Cardiac muscle cell (in vitro differentiated cells and primary cell): ENCODE measurements at regions not wholly inside any gene's neighbourhood (a gene's known extent, or its start where the extent isn't known, plus 50 kb on each side); places are given as distances from the start of the nearest gene placed in this dataset.

Experiments
- DNase-seq, 2 donors: peaks; one replicate each; pipeline versions ENCODE4 v3.0.0 to v3.0.0-alpha.2; 2010 to 2017; ENCODE audit warnings: low read depth in 1 of 2, low spot score in 1 of 2
- H3K27ac ChIP-seq: fragments of 200-600 bp; sonication (generic); 2 replicates; pipeline ENCODE4 v1.5.1; 2016
- H3K27me3 ChIP-seq: fragments of 200-600 bp; sonication (generic); 2 replicates; pipeline ENCODE4 v1.6.0; 2016; ENCODE audit warnings: control low read depth
- H3K36me3 ChIP-seq: fragments of 200-600 bp; sonication (generic); 2 replicates; pipeline ENCODE4 v1.5.1; 2016; ENCODE audit warnings: control low read depth
- H3K4me1 ChIP-seq: fragments of 200-600 bp; sonication (generic); 2 replicates; pipeline ENCODE4 v1.8.1; 2017; ENCODE audit warnings: low read depth, mild to moderate bottlenecking, mixed run types
- H3K4me3 ChIP-seq: fragments of 200-600 bp; sonication (generic); 2 replicates; pipeline ENCODE4 v1.5.1; 2016; ENCODE audit warnings: mild to moderate bottlenecking
- H3K9me3 ChIP-seq: fragments of 200-600 bp; sonication (generic); 2 replicates; pipeline ENCODE4 v1.5.1; 2017; ENCODE audit warnings: low read depth, mild to moderate bottlenecking, control low read depth
- CTCF ChIP-seq: IDR thresholded peaks from 2 replicates; pipeline ENCODE4 v1.5.1; 2012; ENCODE audit warnings: low read depth, mild to moderate bottlenecking, low read length

- Histone ChIP-seq H3K36me3 (no peaks in the 10 kb centered on the region), H3K4me1 (no peaks in the 10 kb centered on the region), H3K9me3 (no peaks in the 10 kb centered on the region), H3K27ac (no peak overlapping the region), H3K4me3 (no peak overlapping the region), H3K27me3 (peaks cover 3% of the 10 kb centered on the region)
- TF ChIP-seq CTCF, result no peak
- DNase-seq, result peak in 1 of 2 donors; percentile 3
Observed at GRCh38 chr14:85024931-85025330, 505.0 kb upstream of the FLRT2 start.

GRCh38 chr14:85027681-85028370 lies 502.1 kb upstream of the FLRT2 start:
- Histone ChIP-seq H3K4me3 (no peak overlapping the region), H3K27ac (no peak overlapping the region), H3K36me3 (no peaks in the 10 kb centered on the region), H3K9me3 (no peaks in the 10 kb centered on the region), H3K27me3 (peaks cover 3% of the 10 kb centered on the region), H3K4me1 (no peaks in the 10 kb centered on the region)
- TF ChIP-seq CTCF, result no peak
- DNase-seq, result peak in 1 of 2 donors; percentile 2

- H3K9me3 ChIP-seq, result no peaks in the 10 kb centered on the region
- H3K27ac ChIP-seq, result no peak overlapping the region
- H3K36me3 ChIP-seq, result no peaks in the 10 kb centered on the region
- no peaks in the 10 kb centered on the region for H3K27me3 ChIP-seq
- TF ChIP-seq CTCF, result no peak
- no peaks in the 10 kb centered on the region for H3K4me1 ChIP-seq
- no peak for DNase-seq
- no peak overlapping the region for H3K4me3 ChIP-seq
Observed at GRCh38 chr14:85037411-85037810, 492.5 kb upstream of the FLRT2 start.

GRCh38 chr14:85038526-85039352 lies 491.2 kb upstream of the FLRT2 start:
- Histone ChIP-seq H3K36me3 (no peaks in the 10 kb centered on the region), H3K27me3 (no peaks in the 10 kb centered on the region), H3K4me1 (no peaks in the 10 kb centered on the region), H3K9me3 (no peaks in the 10 kb centered on the region), H3K27ac (no peak overlapping the region), H3K4me3 (no peak overlapping the region)
- no peak for TF ChIP-seq CTCF
- DNase-seq, result no peak

GRCh38 chr14:85039353-85039626 lies 490.7 kb upstream of the FLRT2 start:
- no peak overlapping the region for H3K27ac ChIP-seq
- TF ChIP-seq CTCF, result no peak
- DNase-seq, result no peak

More at GRCh38 chr14:85039353-85039626, 490.7 kb upstream of the FLRT2 start:
- no peaks in the 10 kb centered on the region for H3K27me3 ChIP-seq
- H3K4me1 ChIP-seq, result no peaks in the 10 kb centered on the region
- H3K36me3 ChIP-seq, result no peaks in the 10 kb centered on the region
- H3K4me3 ChIP-seq, result no peak overlapping the region
- H3K9me3 ChIP-seq, result no peaks in the 10 kb centered on the region
